ENCODE measurements at regions not wholly inside any gene's neighbourhood (a gene's known extent, or its start where the extent isn't known, plus 50 kb on each side); places are given as distances from the start of the nearest gene placed in this dataset.

DNA sequence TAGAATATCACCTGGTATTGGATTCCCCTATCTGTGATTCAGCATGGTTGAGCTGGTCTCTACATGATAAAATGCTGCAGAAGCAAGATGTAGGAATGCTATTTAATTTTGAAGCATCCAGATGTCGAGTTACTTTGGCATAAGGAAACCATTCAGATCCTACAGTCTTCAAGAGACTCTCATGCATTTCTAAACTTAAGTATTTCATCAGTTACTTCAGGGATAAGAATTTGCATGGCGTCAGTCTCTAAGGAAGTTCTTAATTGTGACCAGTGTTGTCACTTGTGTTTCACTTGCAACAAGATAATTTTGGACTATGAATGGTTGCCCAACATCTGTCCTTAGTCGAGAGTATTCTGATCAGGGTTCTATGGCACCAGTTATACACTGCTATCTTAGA, 192.4 kb downstream of the CCNG2 start:
- TF ChIP-seq, protein P1, sequence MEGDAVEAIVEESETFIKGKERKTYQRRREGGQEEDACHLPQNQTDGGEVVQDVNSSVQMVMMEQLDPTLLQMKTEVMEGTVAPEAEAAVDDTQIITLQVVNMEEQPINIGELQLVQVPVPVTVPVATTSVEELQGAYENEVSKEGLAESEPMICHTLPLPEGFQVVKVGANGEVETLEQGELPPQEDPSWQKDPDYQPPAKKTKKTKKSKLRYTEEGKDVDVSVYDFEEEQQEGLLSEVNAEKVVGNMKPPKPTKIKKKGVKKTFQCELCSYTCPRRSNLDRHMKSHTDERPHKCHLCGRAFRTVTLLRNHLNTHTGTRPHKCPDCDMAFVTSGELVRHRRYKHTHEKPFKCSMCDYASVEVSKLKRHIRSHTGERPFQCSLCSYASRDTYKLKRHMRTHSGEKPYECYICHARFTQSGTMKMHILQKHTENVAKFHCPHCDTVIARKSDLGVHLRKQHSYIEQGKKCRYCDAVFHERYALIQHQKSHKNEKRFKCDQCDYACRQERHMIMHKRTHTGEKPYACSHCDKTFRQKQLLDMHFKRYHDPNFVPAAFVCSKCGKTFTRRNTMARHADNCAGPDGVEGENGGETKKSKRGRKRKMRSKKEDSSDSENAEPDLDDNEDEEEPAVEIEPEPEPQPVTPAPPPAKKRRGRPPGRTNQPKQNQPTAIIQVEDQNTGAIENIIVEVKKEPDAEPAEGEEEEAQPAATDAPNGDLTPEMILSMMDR (optimal IDR thresholded peaks at IDR 0.05 in 1 of 3, IDR thresholded peaks at IDR 0.05 in 1 of 3, conservative IDR thresholded peaks at IDR 0.05 in 1 of 3; ENCODE audit: extremely low read depth in 1 of 3, insufficient read depth in 2 of 3, low read length in 3 of 3) = no peak
- no peak for TF ChIP-seq EZH2 (IDR thresholded peaks at IDR 0.05; ENCODE audit: low read length)
